SH-SY5Y (cell line): ENCODE measurements at regions not wholly inside any gene's neighbourhood (a gene's known extent, or its start where the extent isn't known, plus 50 kb on each side); places are given as distances from the start of the nearest gene placed in this dataset.

Source experiments
- GATA2 ChIP-seq: IDR thresholded peaks from 2 replicates; pipeline ENCODE4 v1.6.1; 2011; ENCODE audit warnings: mild to moderate bottlenecking, low read depth, low read length
- GATA3 ChIP-seq: IDR thresholded peaks from 2 replicates; pipeline ENCODE4 v1.6.1; 2011; ENCODE audit warnings: low read depth, mild to moderate bottlenecking, low read length, moderate library complexity

DNA sequence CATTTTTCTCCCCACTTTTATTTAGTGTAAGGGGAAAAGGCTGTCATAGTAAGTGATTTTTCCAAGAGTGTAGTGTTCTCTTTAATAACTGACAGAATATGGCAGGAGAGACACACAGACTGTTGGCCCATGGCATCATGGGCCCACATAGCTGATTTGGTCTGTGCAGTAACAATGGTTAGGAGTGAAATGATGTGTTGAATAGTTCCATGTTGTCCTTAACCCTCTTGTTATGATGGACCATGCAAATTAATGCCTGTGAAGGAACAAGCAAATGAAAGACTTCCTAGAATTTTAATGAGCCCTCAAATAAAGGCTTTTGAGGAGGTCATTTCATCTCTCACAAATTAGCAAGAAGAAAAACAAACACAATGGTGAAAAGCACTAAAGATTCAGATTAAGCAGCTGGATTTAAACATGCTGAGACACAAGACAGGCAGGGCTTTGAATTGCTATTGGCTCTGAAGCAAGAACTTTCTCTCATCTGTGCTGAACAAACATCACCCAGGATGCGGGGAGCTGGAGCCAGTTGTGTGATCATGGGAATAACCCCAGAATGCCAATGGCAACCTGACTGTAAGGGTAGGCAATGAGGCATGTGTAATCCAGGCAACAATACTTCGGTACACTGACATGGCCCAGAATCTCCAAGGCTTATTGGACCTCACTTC lies 136.7 kb upstream of the VEPH1 start:
- TF ChIP-seq GATA3 = no peak
- no peak for TF ChIP-seq GATA2
